IMR-90 (cell line): ENCODE measurements at regions not wholly inside any gene's neighbourhood (a gene's known extent, or its start where the extent isn't known, plus 50 kb on each side); places are given as distances from the start of the nearest gene placed in this dataset.

Experiments
- ATAC-seq: fragments of 200-7000 bp; cut with Tn5 transposase; 2 replicates; pipeline ENCODE4 v1.9.1; 2020; ENCODE audit warnings: low read depth, mild to moderate bottlenecking, moderate library complexity
- BruUV-seq: library from RNA; stranded (reverse); fragments of 400-500 nt; replicated peaks from 2 replicates; lab custom pipeline; 2021; lab: Mats Ljungman, UMichigan
- CTCF ChIA-PET: fragments of 300-600 bp; formaldehyde crosslinking; extraction: SDS; loops from one replicate; lab custom pipeline; 2021; ENCODE audit warnings: antibody characterized with exemption; lab: Yijun Ruan, JAX
- POLR2A ChIA-PET: fragments of 300-600 bp; sonication (Branson Sonifier 250); formaldehyde crosslinking; loops from one replicate; lab custom pipeline; 2022; ENCODE audit warnings: antibody characterized with exemption; ENCODE audit not compliant: unreplicated experiment; lab: Charles Lee
- DNase-seq: peaks from one replicate; pipeline ENCODE4 v3.0.0; 2013
- H2AFZ ChIP-seq: replicated peaks from 2 replicates; pipeline ENCODE3; 2013; ENCODE audit warnings: low read length, mild to moderate bottlenecking; ENCODE audit not compliant: poor library complexity
- H2AK5ac ChIP-seq: 2 replicates; pipeline ENCODE4 v1.6.1; 2013; ENCODE audit warnings: low read depth, low read length, inconsistent platforms
- H2AK9ac ChIP-seq: replicated peaks from 2 replicates; pipeline ENCODE3; 2013; ENCODE audit warnings: mild to moderate bottlenecking, low read depth, low read length, moderate library complexity; ENCODE audit not compliant: poor library complexity
- H2BK120ac ChIP-seq: 2 replicates; pipeline ENCODE4 v1.6.1; 2013; ENCODE audit warnings: low read depth, low read length, inconsistent platforms
- H2BK15ac ChIP-seq: 3 replicates; pipeline ENCODE4 v1.6.1; 2013; ENCODE audit warnings: low read depth, low read length, inconsistent platforms
- H2BK20ac ChIP-seq: 2 replicates; pipeline ENCODE4 v1.6.1; 2013; ENCODE audit warnings: low read depth, mild to moderate bottlenecking, inconsistent platforms, low read length, moderate library complexity
- H2BK5ac ChIP-seq: 2 replicates; pipeline ENCODE4 v1.6.1; 2013; ENCODE audit warnings: mild to moderate bottlenecking, low read depth, low read length, inconsistent platforms; ENCODE audit not compliant: poor library complexity, severe bottlenecking
- H3K14ac ChIP-seq: replicated peaks from 2 replicates; pipeline ENCODE4 v1.6.1; 2013; ENCODE audit warnings: low read depth, low read length, inconsistent platforms
- H3K18ac ChIP-seq: 2 replicates; pipeline ENCODE4 v1.6.1; 2013; ENCODE audit warnings: low read depth, low read length, control low read depth
- H3K23ac ChIP-seq: 2 replicates; pipeline ENCODE4 v1.6.1; 2013; ENCODE audit warnings: low read depth, low read length, inconsistent platforms
- H3K27ac ChIP-seq: 2 replicates; pipeline ENCODE4 v1.5.1; 2013; ENCODE audit warnings: mild to moderate bottlenecking, control low read depth, low read length; ENCODE audit not compliant: insufficient read depth
- H3K27me3 ChIP-seq: 2 replicates; pipeline ENCODE4 v1.6.1; 2013; ENCODE audit warnings: low read length; ENCODE audit not compliant: control insufficient read depth, insufficient read depth
- H3K36me3 ChIP-seq: 2 replicates; pipeline ENCODE4 v1.6.1; 2013; ENCODE audit warnings: low read length, mixed read lengths; ENCODE audit not compliant: control insufficient read depth, insufficient read depth
- H3K4ac ChIP-seq: 2 replicates; pipeline ENCODE4 v1.6.1; 2013; ENCODE audit warnings: low read depth, low read length, inconsistent platforms
- H3K4me1 ChIP-seq: 2 replicates; pipeline ENCODE4 v1.6.1; 2013; ENCODE audit warnings: low read length, mixed read lengths; ENCODE audit not compliant: control insufficient read depth, insufficient read depth
- H3K4me2 ChIP-seq: 2 replicates; pipeline ENCODE4 v1.6.1; 2013; ENCODE audit warnings: low read depth, mild to moderate bottlenecking, control low read depth, low read length, moderate library complexity
- H3K4me3 ChIP-seq: 2 replicates; pipeline ENCODE4 v1.5.1; 2013; ENCODE audit warnings: low read depth, mild to moderate bottlenecking, control low read depth, low read length, moderate library complexity; ENCODE audit not compliant: insufficient read depth
- H3K56ac ChIP-seq: 2 replicates; pipeline ENCODE4 v1.6.1; 2013; ENCODE audit warnings: low read length, inconsistent platforms; ENCODE audit not compliant: insufficient read depth; ENCODE audit errors: extremely low read depth
- H3K79me1 ChIP-seq, 2 experiments: 2 replicates each; pipeline ENCODE4 v1.6.1; 2013; ENCODE audit warnings: low read length in 2 of 2, inconsistent platforms in 1 of 2, low read depth in 1 of 2
- H3K9ac ChIP-seq: 2 replicates; pipeline ENCODE4 v1.6.1; 2013; ENCODE audit warnings: low read depth, low read length, control low read depth
- H3K9me1 ChIP-seq: 2 replicates; pipeline ENCODE4 v1.6.1; 2013; ENCODE audit warnings: low read length, inconsistent platforms; ENCODE audit not compliant: insufficient read depth
- H3K9me3 ChIP-seq: 2 replicates; pipeline ENCODE4 v1.6.1; 2013; ENCODE audit warnings: low read length; ENCODE audit not compliant: control insufficient read depth, insufficient read depth
- H4K20me1 ChIP-seq: 2 replicates; pipeline ENCODE4 v1.6.1; 2013; ENCODE audit warnings: low read length, inconsistent platforms; ENCODE audit not compliant: insufficient read depth
- H4K5ac ChIP-seq: 2 replicates; pipeline ENCODE4 v1.6.1; 2013; ENCODE audit warnings: mild to moderate bottlenecking, low read depth, low read length, control low read depth
- H4K8ac ChIP-seq, 2 experiments: 2 replicates each; pipeline ENCODE4 v1.6.1; 2013; ENCODE audit warnings: low read depth in 2 of 2, low read length in 2 of 2, control low read depth in 1 of 2, inconsistent platforms in 1 of 2
- H4K91ac ChIP-seq: 2 replicates; pipeline ENCODE4 v1.6.1; 2013; ENCODE audit warnings: low read depth, low read length, inconsistent platforms; ENCODE audit not compliant: insufficient read depth
- BHLHE40 ChIP-seq: fragments of 150-350 bp; IDR thresholded peaks from 2 replicates; pipeline ENCODE4 v1.6.1; 2016; ENCODE audit warnings: mild to moderate bottlenecking, low read depth, low read length
- CEBPB ChIP-seq: IDR thresholded peaks from 2 replicates; pipeline ENCODE4 v1.6.1; 2012; ENCODE audit warnings: low read depth, low read length, improper control_type of control experiment
- CHD1 ChIP-seq: IDR thresholded peaks from 2 replicates; pipeline ENCODE4 v1.6.1; 2012; ENCODE audit warnings: low read depth, low read length, improper control_type of control experiment
- FOS ChIP-seq: fragments of 150-350 bp; IDR thresholded peaks from 2 replicates; pipeline ENCODE4 v1.6.1; 2016; ENCODE audit warnings: low read depth, low read length
- MAZ ChIP-seq: IDR thresholded peaks from 2 replicates; pipeline ENCODE4 v1.6.1; 2012; ENCODE audit warnings: low read depth, mild to moderate bottlenecking, low read length, improper control_type of control experiment, moderate library complexity, borderline replicate concordance
- MXI1 ChIP-seq: IDR thresholded peaks from 2 replicates; pipeline ENCODE4 v1.6.1; 2012; ENCODE audit warnings: low read depth, mild to moderate bottlenecking, low read length, moderate library complexity, borderline replicate concordance
- WGBS, 2 experiments: methylation state at CpG; one replicate each; pipeline versions ENCODE4 v1.1.5 to v1.1.7; 2013; ENCODE audit warnings: missing lambda C conversion rate in 2 of 2; ENCODE audit not compliant: insufficient read length in 1 of 2; ENCODE audit errors: extremely low coverage in 2 of 2; 5-methylcytosine and 5-hydroxymethylcytosine counted together
- dilution Hi-C: fragments of 300-500 bp; cut with HindIII; formaldehyde crosslinking; loops from one replicate; pipeline ENCODE4 v1.14.3; 2018; ENCODE audit warnings: low sequenced_read_pairs; ENCODE audit not compliant: unreplicated experiment
- in situ Hi-C: fragments of 300-500 bp; cut with MboI; formaldehyde crosslinking; loops from 3 replicates; pipeline ENCODE4 v1.14.3; 2019; ENCODE audit warnings: low sequenced_read_pairs, inconsistent platforms, mixed read lengths
- intact Hi-C: fragments of 100-400 bp; cut with micrococcal nuclease; formaldehyde crosslinking; loops from 2 replicates; pipeline ENCODE4 v1.10.0; 2022
- TF ChIP-seq, protein P1 (sequence below): fragments of 150-350 bp; IDR thresholded peaks from 2 replicates; pipeline ENCODE4 v1.6.1; 2017; ENCODE audit warnings: mild to moderate bottlenecking, antibody characterized with exemption, low read length, low read depth
- TF ChIP-seq, protein P2 (sequence below): fragments of 150-350 bp; IDR thresholded peaks from 2 replicates; pipeline ENCODE4 v1.6.1; 2016; ENCODE audit warnings: low read depth, mild to moderate bottlenecking, low read length, moderate library complexity, borderline replicate concordance

DNA sequence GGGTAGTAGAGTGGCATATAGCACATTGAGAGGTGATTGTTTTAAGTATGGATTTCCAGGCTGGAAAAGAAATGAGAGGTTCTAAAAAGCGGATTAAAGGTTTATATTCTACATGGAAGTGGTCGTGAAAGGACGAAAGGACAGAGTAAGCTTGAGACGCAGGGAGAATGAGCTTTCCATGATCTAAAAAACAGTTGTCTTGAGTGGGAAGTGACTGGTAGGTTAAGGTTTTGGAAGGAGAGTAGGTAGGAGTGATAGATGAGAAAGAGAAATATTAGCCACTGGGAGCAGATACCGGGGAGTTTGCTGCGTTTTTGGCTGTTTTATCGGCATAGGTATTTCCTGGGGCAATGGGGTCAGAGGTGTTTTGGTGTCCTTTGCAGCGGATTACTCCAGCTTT, 750.6 kb upstream of the ADGRB3 start (continued):
- TF ChIP-seq, protein P1, sequence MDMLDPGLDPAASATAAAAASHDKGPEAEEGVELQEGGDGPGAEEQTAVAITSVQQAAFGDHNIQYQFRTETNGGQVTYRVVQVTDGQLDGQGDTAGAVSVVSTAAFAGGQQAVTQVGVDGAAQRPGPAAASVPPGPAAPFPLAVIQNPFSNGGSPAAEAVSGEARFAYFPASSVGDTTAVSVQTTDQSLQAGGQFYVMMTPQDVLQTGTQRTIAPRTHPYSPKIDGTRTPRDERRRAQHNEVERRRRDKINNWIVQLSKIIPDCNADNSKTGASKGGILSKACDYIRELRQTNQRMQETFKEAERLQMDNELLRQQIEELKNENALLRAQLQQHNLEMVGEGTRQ = no peak
- no peak for TF ChIP-seq CEBPB
- TF ChIP-seq CHD1 = no peak
- no peak for TF ChIP-seq BHLHE40

- Histone ChIP-seq H3K9me3 (peaks cover 13% of the 10 kb centered on the region), H3K14ac (no peak overlapping the region), H3K56ac (no peak overlapping the region), H3K18ac (no peak overlapping the region), H2AK5ac (no peak overlapping the region), H3K4me2 (no peak overlapping the region), H2BK5ac (no peak overlapping the region), H3K27me3 (no peaks in the 10 kb centered on the region), H2AFZ (no peak overlapping the region), H3K4ac (no peak overlapping the region), H2BK120ac (no peak overlapping the region), H2AK9ac (no peak overlapping the region), H2BK15ac (no peak overlapping the region), H3K9me1 (no peaks in the 10 kb centered on the region), H3K36me3 (no peaks in the 10 kb centered on the region), H4K91ac (no peak overlapping the region), H3K79me1 (no peaks in the 10 kb centered on the region), H4K20me1 (no peaks in the 10 kb centered on the region), H3K9ac (no peak overlapping the region), H3K4me1 (no peaks in the 10 kb centered on the region), H3K4me3 (no peak overlapping the region), H4K8ac (no peak overlapping the region), H3K23ac (no peak overlapping the region), H4K5ac (no peak overlapping the region), H2BK20ac (no peak overlapping the region), H3K27ac (no peak overlapping the region)
- intact Hi-C loops = no loop called here
- no TSS peak for BruUV-seq
- no peak for ATAC-seq
- ChIA-PET CTCF (no interaction called here), POLR2A (no interaction called here)
- in situ Hi-C loops = no loop called here
- dilution Hi-C loops = no loop called here
- DNase-seq = no peak
- no peak for TF ChIP-seq FOS
- TF ChIP-seq MXI1 = no peak
- TF ChIP-seq CHD1 = no peak
- TF ChIP-seq, protein P2, sequence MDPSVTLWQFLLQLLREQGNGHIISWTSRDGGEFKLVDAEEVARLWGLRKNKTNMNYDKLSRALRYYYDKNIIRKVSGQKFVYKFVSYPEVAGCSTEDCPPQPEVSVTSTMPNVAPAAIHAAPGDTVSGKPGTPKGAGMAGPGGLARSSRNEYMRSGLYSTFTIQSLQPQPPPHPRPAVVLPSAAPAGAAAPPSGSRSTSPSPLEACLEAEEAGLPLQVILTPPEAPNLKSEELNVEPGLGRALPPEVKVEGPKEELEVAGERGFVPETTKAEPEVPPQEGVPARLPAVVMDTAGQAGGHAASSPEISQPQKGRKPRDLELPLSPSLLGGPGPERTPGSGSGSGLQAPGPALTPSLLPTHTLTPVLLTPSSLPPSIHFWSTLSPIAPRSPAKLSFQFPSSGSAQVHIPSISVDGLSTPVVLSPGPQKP = no peak
- TF ChIP-seq MAZ = no peak
- 60% methylated on average over 5 of the region's 11 CpGs; no CpG with 5 or more reads in 1 of the 2 experiments for WGBS, 2 experiments
Observed at GRCh38 chr6:67883500-67884366, 751.3 kb upstream of the ADGRB3 start.
